Tibial nerve (tissue), 4 donors: ENCODE measurements at regions not wholly inside any gene's neighbourhood (a gene's known extent, or its start where the extent isn't known, plus 50 kb on each side); places are given as distances from the start of the nearest gene placed in this dataset.
"Not testable (repeated sequence)": the region's sequence is repeated elsewhere in the genome, so short reads cannot be mapped to it uniquely, and the experiment has no call there.

Experiments
- DNase-seq, 2 donors: peaks; one replicate each; pipeline ENCODE4 v3.0.0-alpha.2; 2019; ENCODE audit warnings: low spot score in 2 of 2
- H3K27ac ChIP-seq, 4 donors: fragments of 200-600 bp; sonication (generic) in 3 of 4; one replicate each; pipeline ENCODE4 v1.5.1; 2017 to 2019; ENCODE audit warnings: mild to moderate bottlenecking in 1 of 4
- H3K27me3 ChIP-seq, 2 donors: fragments of 200-600 bp; sonication (generic) in 1 of 2; one replicate each; pipeline versions ENCODE4 v1.5.1 to v1.6.0; 2017 to 2019
- H3K36me3 ChIP-seq, 3 donors: fragments of 200-600 bp; sonication (generic); one replicate each; pipeline ENCODE4 v1.5.1; 2018 to 2019
- H3K4me1 ChIP-seq, 4 donors: fragments of 200-600 bp; sonication (generic) in 3 of 4; one replicate each; pipeline ENCODE4 v1.5.1; 2017 to 2019
- H3K4me3 ChIP-seq, 4 donors: fragments of 200-600 bp; sonication (generic) in 3 of 4; one replicate each; pipeline ENCODE4 v1.5.1; 2017 to 2019; ENCODE audit warnings: mild to moderate bottlenecking in 1 of 4, moderate library complexity in 1 of 4
- H3K9me3 ChIP-seq, 4 donors: fragments of 200-600 bp; sonication (generic) in 3 of 4; one replicate each; pipeline ENCODE4 v1.5.1; 2017 to 2019
- EP300 ChIP-seq, 2 donors: sonication (generic); formaldehyde crosslinking; IDR thresholded peaks; one replicate each; pipeline ENCODE4 v1.6.1; 2017; ENCODE audit warnings: antibody characterized with exemption in 2 of 2, mild to moderate bottlenecking in 1 of 2
- WGBS, 2 donors: methylation state at CpG; one replicate each; pipeline ENCODE4 v1.1.5; 2018; 5-methylcytosine and 5-hydroxymethylcytosine counted together

DNA sequence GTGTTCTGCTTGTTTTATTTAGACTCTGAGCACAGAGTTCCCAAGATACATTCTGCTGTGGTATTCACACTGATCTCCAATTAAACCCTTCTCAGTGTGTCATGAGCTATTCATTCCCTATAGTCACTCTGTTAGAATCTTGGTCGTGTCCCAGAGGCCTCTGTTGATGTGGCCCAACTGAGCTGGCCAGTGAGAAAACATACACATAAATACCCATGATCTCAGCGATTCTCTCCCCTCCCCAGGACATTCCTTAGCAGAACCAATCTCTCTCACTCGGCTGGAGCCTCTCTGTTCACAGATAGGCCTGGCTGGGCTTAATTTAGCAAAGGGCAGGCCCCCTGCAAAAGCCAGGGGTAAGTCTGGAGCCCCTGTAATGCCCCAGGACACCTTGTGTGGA lies 109.6 kb upstream of the NBPF9 start:
- H3K27me3 ChIP-seq, H3K36me3 ChIP-seq, H3K4me3 ChIP-seq, H3K4me1 ChIP-seq, DNase-seq, H3K9me3 ChIP-seq, H3K27ac ChIP-seq: not testable (repeated sequence)
- peak in 1 of 2 donors; percentile 22 for TF ChIP-seq EP300 (IDR thresholded peaks at IDR 0.05)
- WGBS, 2 donors, result no CpG with 5 or more reads among the region's 3 CpGs

DNA sequence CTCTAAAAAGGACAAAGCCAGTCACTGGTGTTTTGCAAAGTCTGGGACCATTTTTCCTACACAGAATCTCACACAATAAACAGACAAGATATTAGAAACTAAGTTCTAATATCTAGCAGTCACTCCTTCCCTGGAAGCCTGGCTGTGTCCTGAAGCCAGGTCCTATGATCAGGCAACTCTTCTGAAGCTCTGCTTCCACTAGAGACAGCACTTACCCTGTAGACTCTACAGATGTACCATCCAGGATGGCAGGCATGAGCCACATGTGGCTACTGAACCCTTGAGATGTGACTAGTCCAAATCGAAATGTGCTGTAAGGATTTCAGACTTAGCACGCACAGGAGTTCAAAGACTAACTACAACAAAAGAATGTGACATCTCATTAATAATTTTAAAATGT lies 110.3 kb upstream of the NBPF9 start:
- H3K9me3 ChIP-seq, H3K4me3 ChIP-seq, H3K27me3 ChIP-seq, H3K27ac ChIP-seq, H3K4me1 ChIP-seq, H3K36me3 ChIP-seq, DNase-seq: not testable (repeated sequence)
- no CpG with 5 or more reads among the region's 2 CpGs for WGBS, 2 donors

DNA sequence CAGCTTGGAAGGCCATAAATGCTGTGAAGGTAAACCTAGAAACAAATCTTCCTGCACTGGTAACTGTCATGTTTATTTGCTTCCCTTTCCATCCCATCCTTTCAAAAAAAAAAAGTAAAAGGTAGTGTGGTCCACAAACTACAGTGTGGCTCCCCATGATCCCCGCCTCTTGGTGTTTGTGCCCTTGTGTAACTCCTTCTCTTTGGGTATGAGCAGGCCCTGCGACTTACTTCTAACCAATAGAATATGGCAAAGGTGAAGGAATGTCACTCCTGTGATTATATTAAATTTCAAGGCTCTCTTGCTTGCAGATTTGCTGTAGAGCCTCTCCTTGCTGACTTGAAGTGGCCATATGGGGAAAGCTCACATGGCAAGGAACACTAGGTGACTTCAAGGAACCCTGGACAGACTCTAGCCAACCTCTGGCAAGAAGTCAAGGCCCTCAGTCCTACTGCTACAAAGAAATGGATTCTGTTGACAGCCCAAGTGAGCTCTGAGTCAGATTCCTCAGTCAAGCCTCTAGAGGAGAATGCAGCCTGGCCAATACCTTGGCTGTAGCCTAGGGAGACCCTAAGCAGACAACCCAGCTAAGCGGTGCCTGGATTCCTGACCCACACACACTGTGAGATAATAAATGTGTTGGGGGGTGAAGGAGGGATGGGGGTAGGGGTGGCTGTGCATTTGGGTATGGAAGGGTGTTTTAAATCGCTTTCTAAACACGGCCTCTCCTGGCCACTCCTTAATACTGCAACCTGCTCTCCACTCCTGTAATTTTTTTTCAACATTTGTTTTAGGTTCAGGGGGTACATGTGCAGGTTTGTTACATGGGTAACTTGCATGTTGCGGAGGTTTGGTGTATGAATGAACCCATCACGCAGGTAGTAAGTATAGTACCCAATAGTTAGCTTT lies 115.0 kb upstream of the NBPF9 start:
- WGBS, 2 donors, result 86 to 100% methylated on average over 2 of the region's 7 CpGs
- not testable (repeated sequence) for H3K36me3 ChIP-seq, DNase-seq, H3K4me1 ChIP-seq, H3K9me3 ChIP-seq, H3K27me3 ChIP-seq, H3K4me3 ChIP-seq, H3K27ac ChIP-seq

DNA sequence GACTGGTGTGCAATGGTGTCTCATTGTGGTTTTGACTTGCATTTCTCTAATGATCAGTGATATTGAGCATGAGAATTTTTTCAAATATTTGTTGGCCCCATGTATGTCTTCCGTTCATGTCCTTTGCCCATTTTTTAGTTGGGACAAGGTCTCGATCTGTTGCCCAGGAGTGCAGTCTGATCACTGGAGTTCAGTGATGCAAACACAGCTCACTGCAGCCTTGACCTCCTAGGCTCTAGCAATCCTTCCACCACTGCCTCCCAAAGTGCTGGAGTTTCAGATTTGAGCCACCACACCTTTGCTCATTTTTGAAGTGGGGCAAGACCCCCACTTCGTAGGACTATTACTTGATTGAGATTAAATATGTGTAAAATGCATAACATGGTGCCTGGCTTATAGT lies 116.2 kb upstream of the NBPF9 start:
- H3K4me3 ChIP-seq, H3K36me3 ChIP-seq, H3K9me3 ChIP-seq, H3K4me1 ChIP-seq, H3K27me3 ChIP-seq, H3K27ac ChIP-seq, DNase-seq: not testable (repeated sequence)
- no CpG with 5 or more reads among the region's 3 CpGs for WGBS, 2 donors

DNA sequence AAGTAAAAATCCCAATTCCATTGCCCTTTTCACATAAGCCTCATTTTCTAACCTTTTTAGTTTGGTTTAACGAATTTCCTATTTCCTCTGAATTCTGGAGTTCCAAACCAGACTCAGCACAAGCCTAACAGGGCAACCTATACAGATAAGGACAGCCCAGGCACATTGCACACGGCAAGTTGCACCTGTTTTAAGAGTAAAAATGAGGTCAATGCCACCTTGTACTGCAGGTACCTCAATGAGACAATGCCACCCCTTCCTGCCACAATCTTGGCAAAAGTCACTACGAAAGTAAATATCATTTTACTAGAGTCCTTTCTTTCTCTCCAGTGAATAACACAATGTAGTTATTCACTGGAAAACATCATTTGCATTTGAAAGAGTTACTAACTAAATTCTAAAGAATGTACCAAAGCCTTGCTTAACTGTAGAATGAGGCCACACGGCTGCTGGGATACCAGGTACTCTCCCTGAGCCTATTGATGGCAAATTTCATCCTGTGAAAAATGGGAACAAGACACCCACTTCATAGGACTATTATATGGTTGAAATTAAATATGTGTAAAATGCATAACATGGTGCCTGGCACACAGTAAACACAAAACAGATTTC lies 117.2 kb upstream of the NBPF9 start:
- no CpG with 5 or more reads among the region's 4 CpGs for WGBS, 2 donors
- H3K27ac ChIP-seq, H3K27me3 ChIP-seq, H3K36me3 ChIP-seq, H3K4me1 ChIP-seq, DNase-seq, H3K4me3 ChIP-seq, H3K9me3 ChIP-seq: not testable (repeated sequence)

DNA sequence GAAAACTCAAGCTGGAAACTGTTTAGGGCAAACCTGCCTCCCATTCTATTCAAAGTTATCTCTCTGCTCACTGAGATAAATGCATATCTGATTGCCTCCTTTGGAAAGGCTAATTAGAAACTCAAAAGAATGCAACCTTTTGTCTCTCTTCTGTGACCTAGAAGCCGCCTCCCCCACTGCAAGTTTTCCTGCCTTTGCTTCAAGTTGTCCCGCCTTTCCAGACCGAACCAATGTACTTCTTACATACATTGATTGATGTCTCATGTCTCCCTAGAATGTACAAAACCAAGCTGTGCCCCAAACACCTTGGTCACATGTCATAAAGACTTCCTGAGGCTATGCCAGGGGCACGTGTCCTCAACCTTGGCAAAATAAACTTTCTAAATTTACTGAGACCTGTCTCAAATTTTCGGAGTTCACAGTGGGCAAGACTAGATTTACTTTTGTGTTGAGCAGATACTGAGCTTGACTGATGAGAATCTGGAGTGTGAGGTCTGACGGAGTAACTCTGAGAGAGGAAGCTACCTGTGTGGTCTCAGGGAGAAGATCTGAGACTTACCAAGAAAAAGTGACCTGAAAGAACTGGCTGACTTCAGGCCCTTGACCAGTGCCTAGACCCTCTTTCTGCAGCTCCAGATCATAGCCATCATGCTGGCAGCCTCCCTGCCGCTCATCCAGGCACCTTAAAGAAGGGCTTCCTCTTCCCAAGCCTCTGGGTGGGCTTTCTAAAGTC lies 124.7 kb upstream of the NBPF9 start:
- H3K9me3 ChIP-seq, DNase-seq, H3K4me3 ChIP-seq, H3K36me3 ChIP-seq, H3K27me3 ChIP-seq, H3K4me1 ChIP-seq: not testable (repeated sequence)
- 60 to 67% methylated on average over 1 to 2 of the region's 7 CpGs for WGBS, 2 donors
- peak overlapping the region; percentile 53 to 81 (median 78) for H3K27ac ChIP-seq

DNA sequence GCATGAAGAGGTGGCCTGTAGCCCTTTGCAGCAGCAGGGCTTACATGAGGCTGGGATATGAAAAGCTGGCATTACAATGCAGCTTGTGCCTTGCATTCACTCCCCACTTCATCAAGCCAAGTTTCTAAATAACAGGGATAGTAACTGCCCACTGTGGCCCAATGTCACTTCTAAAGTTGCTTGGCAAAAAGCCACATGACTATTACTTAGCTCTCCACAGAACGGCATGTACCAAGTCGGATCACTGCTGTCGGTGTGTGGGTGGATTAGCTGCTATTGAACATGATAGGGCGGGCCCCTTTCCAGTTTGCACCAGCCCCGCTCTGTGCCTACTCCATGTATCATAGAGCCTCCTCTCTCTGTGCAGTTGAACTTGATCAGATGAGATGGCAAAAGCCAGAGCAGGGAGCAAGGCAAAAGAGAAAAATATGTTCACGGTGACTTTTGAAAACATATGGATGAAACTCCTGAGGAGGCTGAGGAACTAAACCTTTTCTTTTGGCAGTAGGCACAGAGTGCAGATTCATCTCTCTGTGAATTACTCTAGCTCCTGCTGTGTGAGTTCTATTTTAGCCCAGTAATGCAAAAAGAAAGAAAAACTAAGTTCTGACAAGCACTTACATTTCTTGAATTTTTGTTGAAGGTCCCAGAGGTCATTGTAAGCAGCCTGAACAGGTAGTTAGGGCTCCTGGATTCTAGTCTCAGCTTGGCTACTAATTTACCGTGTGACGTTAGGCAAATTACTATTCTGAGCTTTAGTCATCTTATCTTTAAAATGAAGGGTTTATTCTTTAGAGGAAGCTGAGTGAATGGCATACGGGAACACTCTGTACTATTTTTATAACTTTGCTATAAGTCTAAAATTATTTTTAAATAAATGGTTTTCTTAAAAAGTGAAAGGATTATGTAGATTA lies 125.6 kb upstream of the NBPF9 start:
- H3K4me3 ChIP-seq, H3K36me3 ChIP-seq, H3K4me1 ChIP-seq, DNase-seq, H3K9me3 ChIP-seq, H3K27me3 ChIP-seq: not testable (repeated sequence)
- H3K27ac ChIP-seq, result peak overlapping the region in 3 of 4 donors; percentile 75 to 83 (median 80)
- WGBS, 2 donors, result 14 to 17% methylated on average over 1 of the region's 9 CpGs
- peak in 1 of 2 donors; percentile 17 for TF ChIP-seq EP300 (IDR thresholded peaks at IDR 0.05)

DNA sequence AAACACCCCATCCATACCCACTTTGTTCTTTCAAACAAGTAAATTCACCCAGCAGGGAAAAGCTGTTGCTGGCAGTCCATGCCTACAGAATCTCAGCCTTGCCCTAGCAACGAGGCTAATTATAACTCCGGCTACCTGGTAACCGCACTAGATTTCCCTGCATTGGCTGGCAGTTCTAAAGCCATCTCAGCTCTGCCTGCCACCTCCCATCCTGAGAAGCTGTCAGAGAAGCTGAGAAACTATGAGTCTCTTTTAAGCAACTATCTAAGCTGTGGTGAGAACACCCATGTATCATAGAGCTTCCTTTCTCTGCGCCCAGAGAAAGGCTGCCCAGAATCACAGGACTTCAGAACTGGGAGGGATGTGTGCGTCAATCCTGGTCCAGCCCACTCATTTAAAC lies 126.5 kb upstream of the NBPF9 start:
- not testable (repeated sequence) for DNase-seq, H3K4me1 ChIP-seq, H3K9me3 ChIP-seq, H3K36me3 ChIP-seq, H3K4me3 ChIP-seq, H3K27me3 ChIP-seq
- 67 to 75% methylated on average over 2 to 3 of the region's 5 CpGs for WGBS, 2 donors
- H3K27ac ChIP-seq, result peak overlapping the region in 3 of 4 donors; percentile 75 to 80 (median 78)

DNA sequence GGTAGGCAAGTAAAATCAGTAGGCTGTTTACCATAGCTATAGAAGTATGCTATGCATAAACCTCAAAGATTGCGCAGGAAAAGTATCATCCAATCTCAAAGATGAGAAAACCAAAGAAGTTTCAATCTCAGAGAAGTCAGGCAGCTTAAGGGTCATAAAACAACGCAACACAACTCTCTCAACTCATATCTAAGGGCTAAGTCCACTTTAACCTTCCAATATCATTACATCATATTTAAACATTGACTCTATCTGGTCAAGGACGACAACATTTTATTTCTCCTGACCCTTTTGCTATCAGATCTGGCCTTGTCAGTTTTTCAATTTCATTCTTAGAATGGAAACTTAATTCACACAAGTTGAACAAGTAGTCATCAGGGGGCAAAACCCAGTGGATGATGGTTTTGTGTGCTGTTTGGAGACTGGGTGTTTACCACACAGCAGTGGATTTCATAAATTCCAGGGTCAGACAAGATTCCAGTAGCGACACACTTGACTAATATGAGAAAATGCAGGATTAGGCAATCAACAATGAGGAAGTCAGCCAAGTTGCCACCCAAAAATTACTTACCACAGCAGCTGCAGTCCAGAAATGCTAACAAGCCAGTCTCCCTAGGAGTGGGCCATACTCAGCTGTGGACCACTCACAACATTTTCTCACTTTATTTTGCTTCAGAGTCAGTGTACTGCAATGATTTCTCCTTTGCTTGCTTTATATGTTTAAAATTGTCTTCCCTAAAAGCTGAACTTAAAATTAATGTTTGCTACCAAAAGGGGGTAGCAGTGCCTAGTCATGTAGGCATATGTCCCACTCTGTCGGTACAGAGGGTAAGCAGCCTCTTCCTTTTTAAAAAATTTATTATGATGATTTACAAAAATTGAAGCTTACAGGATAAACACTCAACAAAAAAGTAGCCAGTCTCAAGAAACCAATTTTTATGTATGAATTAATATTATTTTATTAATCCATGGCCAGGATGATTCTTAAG lies 131.9 kb upstream of the NBPF9 start:
- H3K27ac ChIP-seq, H3K4me1 ChIP-seq, H3K27me3 ChIP-seq, H3K9me3 ChIP-seq, H3K4me3 ChIP-seq, DNase-seq, H3K36me3 ChIP-seq: not testable (repeated sequence)
- no CpG with 5 or more reads among the region's 5 CpGs for WGBS, 2 donors

DNA sequence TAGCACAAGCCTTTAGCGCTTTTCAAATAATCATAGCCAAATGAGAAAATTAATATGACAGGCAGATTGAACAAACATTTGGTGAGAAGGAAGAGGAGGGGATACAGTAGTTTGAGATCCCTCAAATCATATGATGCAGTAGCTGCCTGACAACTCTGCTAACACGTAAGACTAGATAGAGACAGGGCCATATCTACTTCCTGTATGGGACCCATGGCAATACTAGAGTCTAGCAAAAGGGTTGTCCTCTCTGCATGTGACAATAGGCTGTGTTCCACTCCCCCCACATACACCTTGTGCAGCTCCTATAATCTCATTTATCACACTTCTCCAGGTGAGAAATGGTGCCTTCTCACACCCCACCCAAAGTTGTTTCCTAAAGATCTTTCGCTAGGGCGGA lies 134.2 kb upstream of the NBPF9 start:
- H3K9me3 ChIP-seq, H3K27me3 ChIP-seq, H3K36me3 ChIP-seq, DNase-seq, H3K27ac ChIP-seq, H3K4me3 ChIP-seq, H3K4me1 ChIP-seq: not testable (repeated sequence)
- 93 to 94% methylated on average over 2 of the region's 4 CpGs for WGBS, 2 donors

DNA sequence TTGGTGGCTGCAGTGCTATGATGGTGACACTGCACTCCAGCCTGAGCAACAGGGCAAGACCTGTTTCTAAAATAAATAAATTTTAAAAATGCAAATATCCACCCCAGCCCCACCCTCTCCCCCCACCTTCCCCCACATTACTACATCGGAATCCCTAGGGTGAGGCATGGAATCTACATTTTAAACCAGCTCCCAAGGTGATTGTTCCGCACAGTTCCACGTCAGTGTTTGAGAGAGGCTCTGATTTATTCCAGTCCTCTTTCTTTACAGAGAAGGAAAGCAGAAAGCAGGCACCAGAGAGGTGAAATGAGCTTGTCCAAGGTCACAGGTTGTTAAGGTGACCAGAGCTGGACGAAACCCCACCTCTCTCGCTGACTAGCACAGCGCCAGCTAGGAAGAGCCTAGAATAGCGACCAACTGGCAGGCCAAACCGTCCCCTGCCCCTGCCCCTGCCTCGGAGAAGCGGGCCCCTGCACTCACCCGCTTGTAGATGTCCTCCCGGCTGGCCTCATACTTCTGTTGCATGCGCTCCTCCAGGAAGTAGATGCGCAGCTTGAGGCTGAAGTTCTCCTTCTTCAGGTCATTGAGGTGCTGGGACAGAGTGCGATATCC lies 136.7 kb upstream of the NBPF9 start:
- H3K4me1 ChIP-seq, H3K27ac ChIP-seq, H3K36me3 ChIP-seq, H3K4me3 ChIP-seq, H3K9me3 ChIP-seq, DNase-seq, H3K27me3 ChIP-seq: not testable (repeated sequence)
- no CpG with 5 or more reads among the region's 15 CpGs for WGBS, 2 donors
